GM12872 (cell line): ENCODE measurements at regions not wholly inside any gene's neighbourhood (a gene's known extent, or its start where the extent isn't known, plus 50 kb on each side); places are given as distances from the start of the nearest gene placed in this dataset.

Experiments
- CTCF ChIP-seq: IDR thresholded peaks from 3 replicates; pipeline ENCODE4 v1.5.1; 2011; ENCODE audit warnings: low read depth, mild to moderate bottlenecking, low read length, moderate library complexity; ENCODE audit not compliant: insufficient read depth

GRCh38 chrX:45885931-45886330 is 659.3 kb downstream of the ZNF674 start:
- no peak for TF ChIP-seq CTCF

- TF ChIP-seq CTCF: no peak
Observed at GRCh38 chrX:45879512-45879911, 665.7 kb downstream of the ZNF674 start.

- no peak for TF ChIP-seq CTCF
Observed at GRCh38 chrX:45876206-45876605, 669.0 kb downstream of the ZNF674 start.

GRCh38 chrX:45873781-45874180 is 671.4 kb downstream of the ZNF674 start:
- no peak for TF ChIP-seq CTCF

GRCh38 chrX:45872480-45872879 is 671.8 kb upstream of the DIPK2B start:
- TF ChIP-seq CTCF: no peak

- TF ChIP-seq CTCF: no peak
Observed at GRCh38 chrX:45868425-45868824, 667.7 kb upstream of the DIPK2B start.

GRCh38 chrX:45862801-45863200 is 662.1 kb upstream of the DIPK2B start:
- TF ChIP-seq CTCF: no peak

- no peak for TF ChIP-seq CTCF
Observed at GRCh38 chrX:45860450-45860849, 659.8 kb upstream of the DIPK2B start.
